ENCODE measurements at regions not wholly inside any gene's neighbourhood (a gene's known extent, or its start where the extent isn't known, plus 50 kb on each side); places are given as distances from the start of the nearest gene placed in this dataset.

DNA sequence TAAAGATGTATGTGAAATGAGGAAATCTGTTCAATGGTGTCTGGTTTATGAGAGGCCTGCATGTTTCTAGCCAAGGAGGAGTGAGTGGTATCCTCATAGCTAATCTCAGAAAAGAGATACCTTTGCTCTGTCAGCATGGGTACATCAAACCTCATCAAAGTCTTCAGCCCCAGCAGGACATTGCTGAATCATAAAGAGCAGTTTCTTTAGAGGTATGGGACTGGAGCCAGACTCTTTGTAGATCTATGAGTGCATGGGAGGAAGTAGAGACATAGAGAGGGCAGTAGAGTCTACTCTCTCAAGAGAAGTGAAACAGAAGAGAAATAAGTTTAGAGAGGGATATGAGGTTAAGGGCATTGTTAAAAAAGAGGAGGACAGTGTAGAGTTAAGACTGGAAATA, 1950.9 kb downstream of the ARAP2 start:
- H3K27ac ChIP-seq (ENCODE audit: low read depth, low read length, poor library complexity, severe bottlenecking): no peak overlapping the region
- no peaks in the 10 kb centered on the region for H4K20me1 ChIP-seq (ENCODE audit: insufficient read depth, low read length)
- H3K4me2 ChIP-seq (ENCODE audit: low read length): no peak overlapping the region
- no peak overlapping the region for H3K9ac ChIP-seq (ENCODE audit: low read length)
- no peak for TF ChIP-seq EZH2 (IDR thresholded peaks at IDR 0.05; ENCODE audit: borderline replicate concordance, low read length)
- TF ChIP-seq CTCF (IDR thresholded peaks at IDR 0.05; ENCODE audit: low read length): no peak
- H3K36me3 ChIP-seq (ENCODE audit: insufficient read depth, low read length): no peaks in the 10 kb centered on the region
- H3K9me2 ChIP-seq (ENCODE audit: low read depth, low read length): no peaks in the 10 kb centered on the region
- no peaks in the 10 kb centered on the region for H3K9me3 ChIP-seq (ENCODE audit: low read length)
- no peak overlapping the region for H3K4me3 ChIP-seq (ENCODE audit: low read depth, low read length, poor library complexity, severe bottlenecking)
- no peaks in the 10 kb centered on the region for H3F3A ChIP-seq (ENCODE audit: insufficient read depth, low read length)
- no peaks in the 10 kb centered on the region for H3K4me1 ChIP-seq (ENCODE audit: insufficient read depth, low read length, severe bottlenecking)
- no peaks in the 10 kb centered on the region for H3K79me2 ChIP-seq (ENCODE audit: insufficient read depth, low read length)
- H3K27me3 ChIP-seq (ENCODE audit: insufficient read depth, low read length): no peaks in the 10 kb centered on the region
- H2AFZ ChIP-seq (ENCODE audit: low read length): no peak overlapping the region

- H3K9ac ChIP-seq (ENCODE audit: low read length): no peak overlapping the region
- H3K4me3 ChIP-seq (ENCODE audit: low read depth, low read length, poor library complexity, severe bottlenecking): no peak overlapping the region
- H3K79me2 ChIP-seq (ENCODE audit: insufficient read depth, low read length): no peaks in the 10 kb centered on the region
- no peak overlapping the region for H3K4me2 ChIP-seq (ENCODE audit: low read length)
- H3K27ac ChIP-seq (ENCODE audit: low read depth, low read length, poor library complexity, severe bottlenecking): no peak overlapping the region
- no peaks in the 10 kb centered on the region for H3K4me1 ChIP-seq (ENCODE audit: insufficient read depth, low read length, severe bottlenecking)
- no peaks in the 10 kb centered on the region for H4K20me1 ChIP-seq (ENCODE audit: insufficient read depth, low read length)
- no peak for TF ChIP-seq CTCF (IDR thresholded peaks at IDR 0.05; ENCODE audit: low read length)
- TF ChIP-seq EZH2 (IDR thresholded peaks at IDR 0.05; ENCODE audit: borderline replicate concordance, low read length): no peak
- H3F3A ChIP-seq (ENCODE audit: insufficient read depth, low read length): no peaks in the 10 kb centered on the region
- no peaks in the 10 kb centered on the region for H3K36me3 ChIP-seq (ENCODE audit: insufficient read depth, low read length)
- H3K9me3 ChIP-seq (ENCODE audit: low read length): no peaks in the 10 kb centered on the region
- H3K9me2 ChIP-seq (ENCODE audit: low read depth, low read length): no peaks in the 10 kb centered on the region
- H3K27me3 ChIP-seq (ENCODE audit: insufficient read depth, low read length): no peaks in the 10 kb centered on the region
- no peak overlapping the region for H2AFZ ChIP-seq (ENCODE audit: low read length)
Measured at GRCh38 chr4:34309383-34309906, 1934.9 kb downstream of the ARAP2 start.

GRCh38 chr4:34318773-34319172, 1925.5 kb downstream of the ARAP2 start:
- Histone ChIP-seq H3K4me2 (ENCODE audit: low read length) (no peak overlapping the region), H2AFZ (ENCODE audit: low read length) (no peak overlapping the region), H3K27ac (ENCODE audit: low read depth, low read length, poor library complexity, severe bottlenecking) (no peak overlapping the region), H3K9me2 (ENCODE audit: low read depth, low read length) (no peaks in the 10 kb centered on the region), H3K9me3 (ENCODE audit: low read length) (no peaks in the 10 kb centered on the region), H3K4me1 (ENCODE audit: insufficient read depth, low read length, severe bottlenecking) (no peaks in the 10 kb centered on the region), H4K20me1 (ENCODE audit: insufficient read depth, low read length) (no peaks in the 10 kb centered on the region), H3K36me3 (ENCODE audit: insufficient read depth, low read length) (no peaks in the 10 kb centered on the region), H3K27me3 (ENCODE audit: insufficient read depth, low read length) (no peaks in the 10 kb centered on the region), H3K9ac (ENCODE audit: low read length) (no peak overlapping the region), H3K79me2 (ENCODE audit: insufficient read depth, low read length) (no peaks in the 10 kb centered on the region), H3F3A (ENCODE audit: insufficient read depth, low read length) (no peaks in the 10 kb centered on the region), H3K4me3 (ENCODE audit: low read depth, low read length, poor library complexity, severe bottlenecking) (no peak overlapping the region)
- TF ChIP-seq EZH2 (IDR thresholded peaks at IDR 0.05; ENCODE audit: borderline replicate concordance, low read length) (no peak), CTCF (IDR thresholded peaks at IDR 0.05; ENCODE audit: low read length) (no peak)

Measured in OCI-LY1 (cell line).